HEK293T (cell line): ENCODE measurements at regions not wholly inside any gene's neighbourhood (a gene's known extent, or its start where the extent isn't known, plus 50 kb on each side); places are given as distances from the start of the nearest gene placed in this dataset.
"Not testable (repeated sequence)": the region's sequence is repeated elsewhere in the genome, so short reads cannot be mapped to it uniquely, and the experiment has no call there.

Experiments
- CTCF ChIA-PET: fragments of 350-600 bp; formaldehyde crosslinking; extraction: SDS; loops from one replicate; lab custom pipeline; 2021; ENCODE audit warnings: antibody characterized with exemption, inconsistent platforms; lab: Yijun Ruan, JAX
- POLR2A ChIA-PET: fragments of 350-600 bp; formaldehyde crosslinking; extraction: SDS; loops from one replicate; lab custom pipeline; 2020; ENCODE audit warnings: antibody characterized with exemption, inconsistent platforms; lab: Yijun Ruan, JAX
- DNase-seq: peaks from one replicate; pipeline ENCODE4 v3.0.0; 2012; ENCODE audit warnings: mixed read lengths; ENCODE audit errors: extremely low spot score
- ARNT ChIP-seq: fragments of 450-650 bp; IDR thresholded peaks from 2 replicates; pipeline ENCODE4 v1.6.1; 2017; ENCODE audit warnings: mild to moderate bottlenecking
- BHLHE40 ChIP-seq: fragments of 450-650 bp; IDR thresholded peaks from 2 replicates; pipeline ENCODE4 v1.6.1; 2016; ENCODE audit warnings: mild to moderate bottlenecking, moderate library complexity, borderline replicate concordance
- CTBP1 ChIP-seq: fragments of 450-650 bp; IDR thresholded peaks from 2 replicates; pipeline ENCODE4 v1.6.1; 2016; ENCODE audit warnings: borderline replicate concordance
- ELF4 ChIP-seq: fragments of 450-650 bp; IDR thresholded peaks from 2 replicates; pipeline ENCODE4 v1.6.1; 2017; ENCODE audit warnings: antibody characterized with exemption
- FOXA1 ChIP-seq: fragments of 450-650 bp; IDR thresholded peaks from 2 replicates; pipeline ENCODE4 v1.6.1; 2016; ENCODE audit warnings: mild to moderate bottlenecking
- FOXK2 ChIP-seq: fragments of 450-650 bp; IDR thresholded peaks from 2 replicates; pipeline ENCODE4 v1.6.1; 2016; ENCODE audit warnings: mild to moderate bottlenecking
- FOXM1 ChIP-seq: fragments of 450-650 bp; IDR thresholded peaks from 2 replicates; pipeline ENCODE4 v1.6.1; 2017; ENCODE audit warnings: mild to moderate bottlenecking, borderline replicate concordance
- HDGF ChIP-seq: fragments of 450-650 bp; IDR thresholded peaks from 2 replicates; pipeline ENCODE4 v1.6.1; 2017; ENCODE audit warnings: antibody characterized with exemption, borderline replicate concordance
- L3MBTL2 ChIP-seq: fragments of 450-650 bp; conservative IDR thresholded peaks from 2 replicates; pipeline ENCODE4 v1.6.1; 2016; ENCODE audit warnings: mild to moderate bottlenecking
- LEF1 ChIP-seq: fragments of 450-650 bp; IDR thresholded peaks from 2 replicates; pipeline ENCODE4 v1.6.1; 2017; ENCODE audit warnings: mild to moderate bottlenecking, borderline replicate concordance
- NFRKB ChIP-seq: fragments of 450-650 bp; IDR thresholded peaks from 2 replicates; pipeline ENCODE4 v1.6.1; 2016; ENCODE audit warnings: mild to moderate bottlenecking, moderate library complexity
- PKNOX1 ChIP-seq: fragments of 450-650 bp; IDR thresholded peaks from 2 replicates; pipeline ENCODE4 v1.6.1; 2016
- SP1 ChIP-seq: fragments of 450-650 bp; IDR thresholded peaks from 2 replicates; pipeline ENCODE4 v1.6.1; 2017
- SUZ12 ChIP-seq: fragments of 450-650 bp; IDR thresholded peaks from 2 replicates; pipeline ENCODE4 v1.6.1; 2016; ENCODE audit warnings: mild to moderate bottlenecking
- TARDBP ChIP-seq: fragments of 450-650 bp; IDR thresholded peaks from 2 replicates; pipeline ENCODE4 v1.6.1; 2016
- ZNF384 ChIP-seq: fragments of 450-650 bp; IDR thresholded peaks from 2 replicates; pipeline ENCODE4 v1.6.1; 2016

- ChIA-PET POLR2A (no interaction called here), CTCF (no interaction called here)
- TF ChIP-seq FOXA1, result no peak
- no peak for TF ChIP-seq L3MBTL2
- no peak for TF ChIP-seq BHLHE40
- TF ChIP-seq PKNOX1, result no peak
- no peak for TF ChIP-seq LEF1
- TF ChIP-seq ZNF384, result no peak
- no peak for TF ChIP-seq HDGF
- TF ChIP-seq NFRKB, result no peak
- no peak for TF ChIP-seq TARDBP
- no peak for TF ChIP-seq ARNT
- TF ChIP-seq SUZ12, result no peak
- TF ChIP-seq CTBP1, result no peak
- no peak for TF ChIP-seq SP1
- DNase-seq, result no peak
Observed at GRCh38 chr15:79608066-79608864, 176.1 kb downstream of the MINAR1 start.

GRCh38 chr15:79609506-79609905 is 177.4 kb downstream of the MINAR1 start:
- POLR2A ChIA-PET, result no interaction called here
- no peak for DNase-seq
- CTCF ChIA-PET, result no interaction called here

GRCh38 chr15:79610021-79610420 is 177.9 kb downstream of the MINAR1 start:
- ChIA-PET CTCF (no interaction called here), POLR2A (no interaction called here)
- DNase-seq, result no peak
- TF ChIP-seq SP1 (no peak), FOXA1 (no peak), L3MBTL2 (no peak), HDGF (no peak), CTBP1 (no peak), BHLHE40 (no peak), FOXM1 (no peak), ELF4 (no peak), ARNT (no peak)

More at GRCh38 chr15:79609506-79609905, 177.4 kb downstream of the MINAR1 start:
- TF ChIP-seq SP1 (no peak), ZNF384 (no peak), PKNOX1 (no peak), ELF4 (no peak), SUZ12 (no peak), TARDBP (no peak), L3MBTL2 (no peak), CTBP1 (no peak), NFRKB (no peak), HDGF (no peak), FOXA1 (no peak), FOXK2 (no peak), BHLHE40 (no peak), LEF1 (no peak)

GRCh38 chr15:79615754-79616153 is 183.6 kb downstream of the MINAR1 start:
- TF ChIP-seq CTBP1 (no peak), ELF4 (no peak), SUZ12 (no peak), FOXA1 (no peak), LEF1 (no peak), BHLHE40 (no peak), ZNF384 (no peak), ARNT (no peak), L3MBTL2 (no peak), FOXK2 (no peak), TARDBP (no peak), FOXM1 (no peak), NFRKB (no peak), PKNOX1 (no peak), HDGF (no peak), SP1 (no peak)
- ChIA-PET POLR2A (no interaction called here), CTCF (no interaction called here)
- DNase-seq, result no peak

- CTCF ChIA-PET, result no interaction called here
- DNase-seq, result no peak
- TF ChIP-seq FOXK2 (no peak), HDGF (no peak), TARDBP (no peak), SUZ12 (no peak), SP1 (no peak), L3MBTL2 (no peak), ZNF384 (no peak), FOXM1 (no peak), ELF4 (no peak)
- POLR2A ChIA-PET, result no interaction called here
Observed at GRCh38 chr15:79617071-79617470, 184.9 kb downstream of the MINAR1 start.

- CTCF ChIA-PET, result no interaction called here
- TF ChIP-seq LEF1, result no peak
- TF ChIP-seq L3MBTL2, result no peak
- TF ChIP-seq SUZ12, result no peak
- no peak for TF ChIP-seq FOXK2
- TF ChIP-seq BHLHE40, result no peak
- no peak for TF ChIP-seq FOXM1
- TF ChIP-seq PKNOX1, result no peak
- no peak for TF ChIP-seq SP1
- TF ChIP-seq ZNF384, result no peak
- no peak for TF ChIP-seq TARDBP
- TF ChIP-seq ARNT, result no peak
- no peak for TF ChIP-seq HDGF
- no peak for TF ChIP-seq CTBP1
- TF ChIP-seq FOXA1, result no peak
- no peak for TF ChIP-seq ELF4
- TF ChIP-seq NFRKB, result no peak
- no peak for DNase-seq
- POLR2A ChIA-PET, result interaction anchor here (0.6 kb wide), 1 partner anchor 23 kb away, joined by 3 read pairs; no protein-coding TSS in a partner anchor
Observed at GRCh38 chr15:79620112-79620857, 188.1 kb downstream of the MINAR1 start.

- DNase-seq, CTCF ChIA-PET, POLR2A ChIA-PET: not testable (repeated sequence)
Observed at GRCh38 chr15:79621805-79622204, 189.7 kb downstream of the MINAR1 start.
